ENCODE measurements at regions not wholly inside any gene's neighbourhood (a gene's known extent, or its start where the extent isn't known, plus 50 kb on each side); places are given as distances from the start of the nearest gene placed in this dataset.

DNA sequence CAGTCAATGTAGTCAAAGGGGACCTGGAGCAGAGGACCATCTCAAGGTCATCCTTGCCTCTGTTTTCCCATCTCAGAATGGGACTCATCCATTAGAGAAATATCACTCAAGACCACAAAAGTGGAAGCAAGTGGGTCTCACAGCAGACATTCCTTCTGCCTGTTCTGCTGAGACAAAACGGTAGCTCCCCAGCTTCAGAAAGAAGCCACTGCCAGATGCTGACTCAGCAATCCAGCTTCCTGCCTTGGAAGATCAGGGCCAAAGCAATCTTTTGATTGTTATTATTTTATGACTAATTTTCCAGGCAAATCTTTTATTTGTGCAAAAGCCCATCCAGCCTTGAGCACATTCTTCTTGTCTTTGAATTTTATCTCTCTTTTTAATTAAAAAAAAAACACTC, 86.8 kb downstream of the CCT6B start:
- no peak for DNase-seq

- no peak for DNase-seq
Observed at GRCh38 chr17:34872640-34873039, 88.6 kb downstream of the CCT6B start.

GRCh38 chr17:34869641-34870040, 91.6 kb downstream of the CCT6B start:
- DNase-seq = no peak

- no peak for DNase-seq
Observed at GRCh38 chr17:34865716-34866115, 95.5 kb downstream of the CCT6B start.

DNA sequence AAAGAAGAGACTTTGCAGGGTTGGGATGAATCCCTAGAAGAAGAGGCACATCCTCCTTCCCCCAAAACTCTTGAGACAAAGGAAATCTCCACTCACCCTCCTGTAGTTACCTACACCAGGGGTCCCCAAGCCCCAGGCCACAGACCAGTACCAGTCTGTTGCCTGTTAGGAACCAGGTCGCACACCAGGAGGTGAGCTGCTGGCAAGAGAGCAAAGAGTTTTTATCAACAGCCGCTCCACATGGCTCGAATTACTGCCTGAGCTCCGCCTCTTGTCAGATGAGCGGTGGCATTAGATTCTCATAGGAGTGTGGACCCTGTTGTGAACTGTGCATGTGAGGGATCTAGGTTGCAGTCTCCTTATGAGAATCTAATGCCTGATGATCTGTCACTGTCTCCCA, 98.9 kb downstream of the CCT6B start:
- DNase-seq = no peak

DNA sequence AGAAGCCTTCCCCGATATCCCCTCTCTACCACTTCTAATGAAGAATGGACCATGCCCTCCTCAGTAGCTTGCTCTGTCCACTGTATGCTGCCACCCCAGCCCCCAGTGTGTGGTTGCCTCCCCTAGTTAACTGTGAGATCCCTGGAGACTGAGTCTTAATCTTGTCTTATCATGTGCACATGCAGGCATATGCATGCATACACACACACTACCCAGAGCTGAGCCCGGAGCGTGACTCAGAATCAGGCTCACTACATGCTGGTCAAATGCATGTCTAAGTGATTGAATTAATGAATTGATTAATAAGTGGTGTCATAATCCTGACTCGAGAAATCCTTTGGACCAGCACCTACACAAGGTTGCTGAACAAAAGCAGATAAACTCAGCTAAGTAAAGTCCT, 99.4 kb downstream of the CCT6B start:
- no peak for DNase-seq

- DNase-seq = no peak
Observed at GRCh38 chr17:34859652-34860051, 101.6 kb downstream of the CCT6B start.

DNA sequence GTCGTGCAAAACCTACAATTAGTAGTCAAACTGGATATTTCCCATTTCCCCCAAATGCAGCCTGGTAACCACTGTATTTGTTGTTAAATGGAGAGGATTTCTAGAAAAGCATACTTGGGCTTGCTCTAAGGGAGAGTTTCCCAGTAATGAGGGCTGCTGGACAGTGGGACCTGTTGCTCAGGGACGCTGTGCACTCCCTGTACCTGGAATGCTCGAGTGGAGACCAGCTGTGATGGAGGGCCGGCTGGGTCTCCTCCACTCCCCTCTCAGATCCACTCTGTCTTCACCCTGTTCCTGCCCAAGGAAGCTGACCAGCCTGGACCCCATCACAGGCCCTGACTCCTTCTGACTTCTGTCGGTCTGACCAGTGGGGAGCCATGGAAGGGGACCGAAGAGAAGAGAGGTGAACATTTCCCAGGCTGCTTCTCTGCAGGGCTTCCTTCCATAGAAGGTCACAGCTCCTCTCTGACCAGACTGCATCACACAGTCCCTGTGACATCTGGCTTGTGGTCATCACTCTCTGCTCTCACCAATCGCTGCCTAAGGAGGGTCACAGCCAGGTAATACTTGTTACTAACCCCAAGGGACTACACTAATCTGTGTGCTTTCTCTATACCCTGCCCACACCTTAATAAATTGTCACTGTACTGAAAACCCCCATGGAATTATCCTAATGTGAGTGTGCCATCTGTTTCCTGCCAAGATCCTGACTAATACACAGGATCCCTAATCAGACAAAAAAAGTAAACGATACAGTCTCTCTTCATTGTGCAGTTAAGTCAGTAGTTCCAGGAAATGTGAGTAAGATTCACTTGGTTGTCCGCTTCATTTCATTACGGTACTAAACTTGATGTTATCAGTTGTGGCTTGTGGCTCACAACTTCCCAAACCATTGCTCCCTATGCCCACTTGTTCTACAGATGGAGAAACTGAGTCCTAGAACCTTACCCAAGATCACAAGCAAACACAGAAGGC, 102.4 kb downstream of the CCT6B start:
- DNase-seq = no peak

- no peak for DNase-seq
Observed at GRCh38 chr17:34853924-34854323, 107.3 kb downstream of the CCT6B start.

DNA sequence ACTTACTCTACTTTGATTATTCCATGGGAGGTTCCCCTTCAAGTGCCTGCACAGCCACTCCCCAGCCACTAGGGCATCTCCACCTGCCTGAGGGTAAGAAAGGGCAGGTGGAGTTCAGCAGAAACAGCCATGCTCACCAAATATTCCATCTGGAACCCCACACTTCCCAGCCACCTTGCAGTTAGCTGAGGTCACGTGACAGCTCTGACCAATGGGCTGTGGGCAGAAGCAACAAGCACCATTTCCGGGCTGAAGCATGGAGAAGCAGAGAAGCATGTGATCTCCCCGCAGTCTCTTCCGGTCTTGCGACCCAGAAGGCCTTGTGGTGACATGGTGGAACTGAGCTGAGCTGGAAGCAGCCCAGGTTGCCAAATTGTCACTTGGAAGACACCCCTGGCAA, 108.6 kb downstream of the CCT6B start:
- no peak for DNase-seq

DNA sequence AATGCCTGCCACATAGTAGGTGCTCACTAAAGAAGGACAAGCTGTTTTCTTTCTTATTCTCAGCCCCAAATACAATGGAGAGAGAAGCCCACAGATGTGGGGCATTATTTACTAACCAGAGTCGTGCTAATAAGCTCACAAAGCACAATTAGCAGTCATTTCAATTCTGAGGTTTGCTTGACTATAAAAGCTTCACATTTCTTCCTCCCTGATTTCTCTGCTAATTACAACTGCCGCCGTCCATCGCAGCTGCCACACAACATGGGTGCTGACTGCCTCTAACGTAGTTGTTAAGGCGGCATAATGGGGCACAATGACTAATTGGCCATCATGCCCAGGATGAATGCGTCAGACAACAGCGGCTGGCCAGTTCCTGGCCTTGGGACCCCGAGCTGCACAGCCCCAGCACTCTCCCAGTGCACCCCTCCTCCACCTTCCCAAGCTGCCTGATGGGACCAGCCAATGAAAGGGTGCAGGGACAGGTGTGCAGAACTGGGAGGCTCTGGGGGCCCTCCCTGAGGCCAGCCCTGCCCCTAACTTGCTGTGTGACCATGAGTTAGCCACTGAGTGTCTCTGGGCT, 109.2 kb downstream of the CCT6B start:
- DNase-seq = no peak

DNA sequence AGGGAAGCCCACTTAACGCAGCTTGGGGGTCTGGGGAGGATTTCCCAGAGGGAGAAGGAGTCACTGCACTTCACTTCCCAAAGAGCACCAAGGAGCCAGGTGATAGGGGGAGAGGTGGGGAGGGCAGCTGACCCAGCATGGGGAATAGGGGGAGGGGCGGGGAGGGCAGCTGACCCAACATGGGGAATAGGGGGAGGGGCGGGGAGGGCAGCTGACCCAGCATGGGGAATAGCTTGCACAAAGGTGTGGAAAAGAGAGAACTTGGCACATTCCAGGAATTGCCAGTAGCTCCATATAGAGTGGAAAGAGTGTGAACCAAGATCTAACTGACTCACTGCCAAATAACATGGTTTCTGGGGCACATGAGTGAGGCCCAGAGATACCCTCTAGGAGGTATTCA, 110.3 kb downstream of the CCT6B start:
- no peak for DNase-seq

- no peak for DNase-seq
Observed at GRCh38 chr17:34850023-34850422, 111.2 kb downstream of the CCT6B start.

DNA sequence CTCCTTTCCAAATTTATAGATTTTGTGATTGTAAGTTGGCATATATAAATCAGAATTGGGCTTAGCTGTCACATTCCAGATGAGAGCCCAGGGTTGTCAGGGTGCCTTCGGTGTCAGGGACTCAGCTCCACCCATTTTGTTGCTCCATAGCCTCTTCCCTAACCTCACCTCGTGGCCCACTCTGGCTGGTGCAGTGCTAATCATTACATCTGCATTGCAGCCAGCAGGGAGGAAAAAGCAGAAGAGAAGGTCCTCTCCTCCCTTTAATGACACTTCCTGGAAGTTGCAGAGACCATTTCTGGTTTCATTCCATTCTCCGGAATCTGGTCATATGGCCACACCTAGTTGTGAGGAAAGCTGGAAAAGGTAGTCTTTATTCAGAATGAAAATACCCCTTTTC, 113.3 kb downstream of the CCT6B start:
- no peak for DNase-seq

- DNase-seq = no peak
Observed at GRCh38 chr17:34845296-34845695, 116.0 kb downstream of the CCT6B start.

DNA sequence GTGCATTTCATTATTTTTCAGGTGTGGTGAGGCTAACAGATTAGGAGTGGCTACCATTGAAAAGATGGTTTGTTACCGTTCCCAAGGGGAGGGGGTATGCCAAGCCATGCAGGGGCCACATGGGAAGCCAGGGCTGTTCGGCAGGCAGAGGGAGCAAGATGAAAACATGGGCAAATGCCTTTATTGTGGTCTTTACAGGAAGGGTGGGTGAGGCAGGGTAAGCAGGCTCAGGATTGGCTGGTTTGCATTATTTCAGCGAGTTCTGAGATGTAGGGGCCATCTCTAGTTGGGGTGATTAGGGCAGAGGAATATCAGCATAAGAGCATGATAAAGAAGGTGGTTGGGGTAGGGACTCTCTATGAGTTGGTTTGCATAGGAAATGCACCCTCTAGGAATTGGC, 117.6 kb downstream of the CCT6B start:
- DNase-seq = no peak

- no peak for DNase-seq
Observed at GRCh38 chr17:34842235-34842634, 119.0 kb downstream of the CCT6B start.

- no peak for DNase-seq
Observed at GRCh38 chr17:34841467-34841866, 119.8 kb downstream of the CCT6B start.

GRCh38 chr17:34840750-34841149, 120.5 kb downstream of the CCT6B start:
- DNase-seq = peak; percentile 52

GRCh38 chr17:34837876-34838478, 123.3 kb downstream of the CCT6B start:
- no peak for DNase-seq

GRCh38 chr17:34832376-34832775, 128.9 kb downstream of the CCT6B start:
- no peak for DNase-seq

DNA sequence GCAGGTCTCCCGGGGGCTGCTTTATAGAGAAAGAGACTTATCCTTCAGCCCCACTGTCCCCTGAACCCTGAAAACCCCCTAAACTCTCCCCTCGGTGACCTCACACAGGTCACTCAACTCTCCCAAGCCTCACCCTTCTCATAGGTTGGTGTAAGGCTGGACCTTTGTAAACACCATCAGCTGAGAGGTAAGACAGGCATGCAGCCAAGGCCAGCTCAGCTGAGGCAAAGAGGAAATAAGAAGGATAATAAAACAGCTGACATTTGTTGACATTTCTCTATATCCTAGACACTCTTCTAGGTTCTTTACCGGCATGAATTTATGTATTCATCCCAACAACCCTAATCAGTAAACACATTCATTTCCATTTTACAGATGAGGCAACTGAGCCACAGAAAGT, 134.3 kb downstream of the CCT6B start:
- no peak for DNase-seq

GRCh38 chr17:34826332-34826731, 134.9 kb downstream of the CCT6B start:
- DNase-seq = no peak

GRCh38 chr17:34825884-34826283, 135.4 kb downstream of the CCT6B start:
- no peak for DNase-seq

Data from CD4-positive, alpha-beta T cell treated with Interleukin-6 for 4 hours (primary cell).